ENCODE measurements at regions not wholly inside any gene's neighbourhood (a gene's known extent, or its start where the extent isn't known, plus 50 kb on each side); places are given as distances from the start of the nearest gene placed in this dataset.

DNA sequence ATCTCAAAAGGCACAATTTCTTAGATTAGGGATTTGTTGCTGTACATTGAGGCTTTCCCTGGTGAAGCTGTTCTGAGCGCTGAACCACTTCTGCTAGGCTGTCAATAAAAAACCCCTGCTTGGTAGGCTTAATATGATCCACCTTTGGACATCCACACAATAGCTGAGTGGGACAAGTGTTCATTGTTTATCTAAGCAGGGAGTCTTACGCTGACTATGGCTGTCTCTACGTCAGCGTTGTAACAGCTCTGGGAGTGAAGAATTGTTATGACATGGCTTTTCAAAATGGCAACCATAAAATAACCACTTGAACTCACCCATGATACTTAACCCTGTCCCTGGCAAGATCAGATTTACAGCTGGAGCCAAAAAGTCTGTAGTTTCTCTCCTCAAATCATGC is 111.5 kb upstream of the SULT1C3 start:
- in situ Hi-C loops (cut with MboI; ENCODE audit: low sequenced_read_pairs, unreplicated experiment) = no loop called here
- TF ChIP-seq, protein P1, sequence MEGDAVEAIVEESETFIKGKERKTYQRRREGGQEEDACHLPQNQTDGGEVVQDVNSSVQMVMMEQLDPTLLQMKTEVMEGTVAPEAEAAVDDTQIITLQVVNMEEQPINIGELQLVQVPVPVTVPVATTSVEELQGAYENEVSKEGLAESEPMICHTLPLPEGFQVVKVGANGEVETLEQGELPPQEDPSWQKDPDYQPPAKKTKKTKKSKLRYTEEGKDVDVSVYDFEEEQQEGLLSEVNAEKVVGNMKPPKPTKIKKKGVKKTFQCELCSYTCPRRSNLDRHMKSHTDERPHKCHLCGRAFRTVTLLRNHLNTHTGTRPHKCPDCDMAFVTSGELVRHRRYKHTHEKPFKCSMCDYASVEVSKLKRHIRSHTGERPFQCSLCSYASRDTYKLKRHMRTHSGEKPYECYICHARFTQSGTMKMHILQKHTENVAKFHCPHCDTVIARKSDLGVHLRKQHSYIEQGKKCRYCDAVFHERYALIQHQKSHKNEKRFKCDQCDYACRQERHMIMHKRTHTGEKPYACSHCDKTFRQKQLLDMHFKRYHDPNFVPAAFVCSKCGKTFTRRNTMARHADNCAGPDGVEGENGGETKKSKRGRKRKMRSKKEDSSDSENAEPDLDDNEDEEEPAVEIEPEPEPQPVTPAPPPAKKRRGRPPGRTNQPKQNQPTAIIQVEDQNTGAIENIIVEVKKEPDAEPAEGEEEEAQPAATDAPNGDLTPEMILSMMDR (IDR thresholded peaks at IDR 0.05; ENCODE audit: borderline replicate concordance, control extremely low read depth, extremely low read depth, insufficient read depth, missing control alignments) = no peak
- no peak for DNase-seq (ENCODE audit: low spot score)

DNA sequence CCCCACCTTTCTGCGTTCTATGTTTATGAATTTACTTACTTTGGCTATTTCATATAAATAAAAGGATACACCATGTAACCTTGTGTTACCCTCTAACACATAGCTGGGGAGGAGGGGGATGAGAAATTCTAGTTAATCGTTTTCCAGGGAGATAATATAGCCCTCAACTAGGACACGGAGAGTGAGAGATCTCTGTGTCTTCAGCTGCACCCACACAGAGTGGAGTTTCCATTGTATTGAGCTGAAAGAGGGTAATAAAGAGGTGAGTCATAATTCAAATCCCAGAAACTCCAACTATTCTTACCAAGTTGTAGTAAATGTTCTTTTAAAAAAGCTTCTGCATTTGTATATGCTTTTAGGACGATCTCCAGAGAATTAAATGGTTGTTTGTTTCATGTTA is 110.1 kb upstream of the SULT1C3 start:
- no peak for DNase-seq (ENCODE audit: low spot score)
- in situ Hi-C loops (cut with MboI; ENCODE audit: low sequenced_read_pairs, unreplicated experiment) = no loop called here
- TF ChIP-seq, protein P1 (IDR thresholded peaks at IDR 0.05; ENCODE audit: borderline replicate concordance, control extremely low read depth, extremely low read depth, insufficient read depth, missing control alignments) = no peak

DNA sequence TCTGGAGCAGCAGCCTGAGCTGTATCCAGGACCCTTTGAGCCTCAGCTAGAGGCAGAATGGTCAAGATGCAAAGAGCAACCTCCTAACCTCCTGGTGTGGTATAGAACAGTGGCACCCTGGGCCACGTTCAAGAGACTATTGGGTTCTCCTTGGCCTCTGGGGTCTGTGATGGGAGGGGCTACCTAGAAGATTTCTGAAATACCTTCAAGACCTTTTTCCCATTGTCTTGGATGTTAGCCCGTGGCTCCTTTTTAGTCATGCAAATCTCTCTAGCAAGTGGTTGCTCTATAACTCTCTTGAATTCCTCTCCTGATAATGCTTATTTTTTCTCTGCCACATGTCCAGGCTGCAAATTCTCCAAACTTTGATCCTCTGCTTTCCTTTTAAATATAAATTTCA is 106.3 kb upstream of the SULT1C3 start:
- TF ChIP-seq, protein P1 (IDR thresholded peaks at IDR 0.05; ENCODE audit: borderline replicate concordance, control extremely low read depth, extremely low read depth, insufficient read depth, missing control alignments) = no peak
- DNase-seq (ENCODE audit: low spot score) = no peak
- in situ Hi-C loops (cut with MboI; ENCODE audit: low sequenced_read_pairs, unreplicated experiment) = no loop called here

DNA sequence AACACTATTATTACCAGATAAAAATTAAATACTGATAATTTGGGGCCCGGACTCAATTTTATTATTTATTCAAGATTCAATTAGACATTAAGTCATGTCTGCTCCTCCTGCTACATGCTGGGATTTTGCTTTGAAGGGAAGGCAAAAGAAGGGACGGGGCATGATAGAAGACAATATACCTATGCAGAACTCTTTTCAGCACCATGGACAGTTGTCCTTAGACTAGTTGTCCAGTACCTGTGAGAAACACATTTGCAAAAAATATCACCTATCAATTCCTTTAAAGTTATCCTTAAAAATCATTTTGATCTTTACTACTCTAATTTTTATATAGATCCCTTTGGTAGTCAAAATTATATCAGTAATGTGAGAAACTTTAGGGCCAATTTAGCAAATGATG is 100.2 kb upstream of the SULT1C3 start:
- peak; percentile 6 for DNase-seq (ENCODE audit: low spot score)
- in situ Hi-C loops (cut with MboI; ENCODE audit: low sequenced_read_pairs, unreplicated experiment) = no loop called here
- TF ChIP-seq, protein P1 (IDR thresholded peaks at IDR 0.05; ENCODE audit: borderline replicate concordance, control extremely low read depth, extremely low read depth, insufficient read depth, missing control alignments) = no peak

DNA sequence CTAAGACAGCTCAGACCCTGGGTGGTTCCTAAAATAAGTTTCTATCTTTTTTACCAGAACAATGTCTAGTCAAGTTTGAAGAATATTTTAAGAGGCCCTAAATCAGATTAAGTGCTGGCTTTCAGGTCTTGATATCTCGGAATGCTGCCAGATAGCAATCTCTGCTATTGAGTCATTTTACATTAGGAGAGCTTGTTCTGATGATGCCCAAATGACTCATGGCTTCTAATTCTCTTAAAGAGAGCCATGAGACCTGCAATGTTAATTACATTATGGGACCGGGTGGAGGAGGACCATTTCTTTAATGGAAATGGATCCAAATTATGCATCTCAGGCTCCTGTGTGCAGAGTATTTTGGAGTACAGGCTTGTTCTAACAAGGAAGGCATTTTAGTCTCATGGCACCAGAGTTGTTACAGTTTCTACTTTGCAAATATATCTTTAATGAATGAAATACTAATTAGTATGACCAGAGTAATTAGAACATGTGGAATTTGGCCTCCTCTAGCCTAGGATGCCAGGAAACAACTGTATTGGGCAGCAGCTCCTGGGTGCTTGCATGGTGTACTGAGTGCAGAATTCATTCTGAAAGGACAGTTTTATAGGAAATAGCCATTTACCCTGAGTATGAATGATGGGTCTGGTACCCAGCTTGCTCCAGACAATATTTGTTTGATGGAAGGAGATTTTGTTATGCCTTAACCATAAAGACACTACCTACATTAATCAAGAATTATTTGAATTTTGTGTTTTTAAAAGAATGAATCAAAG is 94.0 kb upstream of the SULT1C3 start:
- TF ChIP-seq, protein P1 (IDR thresholded peaks at IDR 0.05; ENCODE audit: borderline replicate concordance, control extremely low read depth, extremely low read depth, insufficient read depth, missing control alignments) = no peak
- DNase-seq (ENCODE audit: low spot score) = no peak
- in situ Hi-C loops (cut with MboI; ENCODE audit: low sequenced_read_pairs, unreplicated experiment) = no loop called here

DNA sequence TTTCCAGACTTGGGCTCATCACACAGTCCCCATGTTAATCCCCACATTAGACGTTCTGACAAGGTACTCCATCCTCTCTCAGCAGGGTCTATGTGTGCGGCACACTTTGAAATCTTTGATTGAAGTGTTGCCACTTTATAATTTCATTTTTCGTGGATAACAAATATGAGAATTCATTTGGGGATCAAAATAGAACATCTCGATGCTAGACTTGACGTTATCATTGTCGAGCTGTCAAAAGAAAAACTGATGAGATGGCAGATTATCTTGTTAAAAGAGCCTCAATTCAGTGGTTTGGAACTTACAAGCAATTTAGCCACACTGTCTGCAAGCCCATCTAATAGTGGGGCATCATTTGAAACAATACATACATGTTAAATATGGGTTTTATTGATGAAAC is 91.2 kb upstream of the SULT1C3 start:
- DNase-seq (ENCODE audit: low spot score) = no peak
- TF ChIP-seq, protein P1 (IDR thresholded peaks at IDR 0.05; ENCODE audit: borderline replicate concordance, control extremely low read depth, extremely low read depth, insufficient read depth, missing control alignments) = no peak
- in situ Hi-C loops (cut with MboI; ENCODE audit: low sequenced_read_pairs, unreplicated experiment) = no loop called here
